IMR-90 (cell line): ENCODE measurements at regions not wholly inside any gene's neighbourhood (a gene's known extent, or its start where the extent isn't known, plus 50 kb on each side); places are given as distances from the start of the nearest gene placed in this dataset.

Experiments
- ATAC-seq: fragments of 200-7000 bp; cut with Tn5 transposase; 2 replicates; pipeline ENCODE4 v1.9.1; 2020; ENCODE audit warnings: low read depth, mild to moderate bottlenecking, moderate library complexity
- BruUV-seq: library from RNA; stranded (reverse); fragments of 400-500 nt; replicated peaks from 2 replicates; lab custom pipeline; 2021; lab: Mats Ljungman, UMichigan
- CTCF ChIA-PET: fragments of 300-600 bp; formaldehyde crosslinking; extraction: SDS; loops from one replicate; lab custom pipeline; 2021; ENCODE audit warnings: antibody characterized with exemption; lab: Yijun Ruan, JAX
- POLR2A ChIA-PET: fragments of 300-600 bp; sonication (Branson Sonifier 250); formaldehyde crosslinking; loops from one replicate; lab custom pipeline; 2022; ENCODE audit warnings: antibody characterized with exemption; ENCODE audit not compliant: unreplicated experiment; lab: Charles Lee
- DNase-seq: peaks from one replicate; pipeline ENCODE4 v3.0.0; 2013
- H2AFZ ChIP-seq: replicated peaks from 2 replicates; pipeline ENCODE3; 2013; ENCODE audit warnings: low read length, mild to moderate bottlenecking; ENCODE audit not compliant: poor library complexity
- H2AK5ac ChIP-seq: 2 replicates; pipeline ENCODE4 v1.6.1; 2013; ENCODE audit warnings: low read depth, low read length, inconsistent platforms
- H2AK9ac ChIP-seq: replicated peaks from 2 replicates; pipeline ENCODE3; 2013; ENCODE audit warnings: mild to moderate bottlenecking, low read depth, low read length, moderate library complexity; ENCODE audit not compliant: poor library complexity
- H2BK120ac ChIP-seq: 2 replicates; pipeline ENCODE4 v1.6.1; 2013; ENCODE audit warnings: low read depth, low read length, inconsistent platforms
- H2BK15ac ChIP-seq: 3 replicates; pipeline ENCODE4 v1.6.1; 2013; ENCODE audit warnings: low read depth, low read length, inconsistent platforms
- H2BK20ac ChIP-seq: 2 replicates; pipeline ENCODE4 v1.6.1; 2013; ENCODE audit warnings: low read depth, mild to moderate bottlenecking, inconsistent platforms, low read length, moderate library complexity
- H2BK5ac ChIP-seq: 2 replicates; pipeline ENCODE4 v1.6.1; 2013; ENCODE audit warnings: mild to moderate bottlenecking, low read depth, low read length, inconsistent platforms; ENCODE audit not compliant: poor library complexity, severe bottlenecking
- H3K14ac ChIP-seq: replicated peaks from 2 replicates; pipeline ENCODE4 v1.6.1; 2013; ENCODE audit warnings: low read depth, low read length, inconsistent platforms
- H3K18ac ChIP-seq: 2 replicates; pipeline ENCODE4 v1.6.1; 2013; ENCODE audit warnings: low read depth, low read length, control low read depth
- H3K23ac ChIP-seq: 2 replicates; pipeline ENCODE4 v1.6.1; 2013; ENCODE audit warnings: low read depth, low read length, inconsistent platforms
- H3K27ac ChIP-seq: 2 replicates; pipeline ENCODE4 v1.5.1; 2013; ENCODE audit warnings: mild to moderate bottlenecking, control low read depth, low read length; ENCODE audit not compliant: insufficient read depth
- H3K27me3 ChIP-seq: 2 replicates; pipeline ENCODE4 v1.6.1; 2013; ENCODE audit warnings: low read length; ENCODE audit not compliant: control insufficient read depth, insufficient read depth
- H3K36me3 ChIP-seq: 2 replicates; pipeline ENCODE4 v1.6.1; 2013; ENCODE audit warnings: low read length, mixed read lengths; ENCODE audit not compliant: control insufficient read depth, insufficient read depth
- H3K4ac ChIP-seq: 2 replicates; pipeline ENCODE4 v1.6.1; 2013; ENCODE audit warnings: low read depth, low read length, inconsistent platforms
- H3K4me1 ChIP-seq: 2 replicates; pipeline ENCODE4 v1.6.1; 2013; ENCODE audit warnings: low read length, mixed read lengths; ENCODE audit not compliant: control insufficient read depth, insufficient read depth
- H3K4me2 ChIP-seq: 2 replicates; pipeline ENCODE4 v1.6.1; 2013; ENCODE audit warnings: low read depth, mild to moderate bottlenecking, control low read depth, low read length, moderate library complexity
- H3K4me3 ChIP-seq: 2 replicates; pipeline ENCODE4 v1.5.1; 2013; ENCODE audit warnings: low read depth, mild to moderate bottlenecking, control low read depth, low read length, moderate library complexity; ENCODE audit not compliant: insufficient read depth
- H3K56ac ChIP-seq: 2 replicates; pipeline ENCODE4 v1.6.1; 2013; ENCODE audit warnings: low read length, inconsistent platforms; ENCODE audit not compliant: insufficient read depth; ENCODE audit errors: extremely low read depth
- H3K79me1 ChIP-seq, 2 experiments: 2 replicates each; pipeline ENCODE4 v1.6.1; 2013; ENCODE audit warnings: low read length in 2 of 2, inconsistent platforms in 1 of 2, low read depth in 1 of 2
- H3K9ac ChIP-seq: 2 replicates; pipeline ENCODE4 v1.6.1; 2013; ENCODE audit warnings: low read depth, low read length, control low read depth
- H3K9me1 ChIP-seq: 2 replicates; pipeline ENCODE4 v1.6.1; 2013; ENCODE audit warnings: low read length, inconsistent platforms; ENCODE audit not compliant: insufficient read depth
- H3K9me3 ChIP-seq: 2 replicates; pipeline ENCODE4 v1.6.1; 2013; ENCODE audit warnings: low read length; ENCODE audit not compliant: control insufficient read depth, insufficient read depth
- H4K20me1 ChIP-seq: 2 replicates; pipeline ENCODE4 v1.6.1; 2013; ENCODE audit warnings: low read length, inconsistent platforms; ENCODE audit not compliant: insufficient read depth
- H4K5ac ChIP-seq: 2 replicates; pipeline ENCODE4 v1.6.1; 2013; ENCODE audit warnings: mild to moderate bottlenecking, low read depth, low read length, control low read depth
- H4K8ac ChIP-seq, 2 experiments: 2 replicates each; pipeline ENCODE4 v1.6.1; 2013; ENCODE audit warnings: low read depth in 2 of 2, low read length in 2 of 2, control low read depth in 1 of 2, inconsistent platforms in 1 of 2
- H4K91ac ChIP-seq: 2 replicates; pipeline ENCODE4 v1.6.1; 2013; ENCODE audit warnings: low read depth, low read length, inconsistent platforms; ENCODE audit not compliant: insufficient read depth
- MAFK ChIP-seq: IDR thresholded peaks from 2 replicates; pipeline ENCODE4 v1.6.1; 2012; ENCODE audit warnings: low read depth, low read length, improper control_type of control experiment
- MXI1 ChIP-seq: IDR thresholded peaks from 2 replicates; pipeline ENCODE4 v1.6.1; 2012; ENCODE audit warnings: low read depth, mild to moderate bottlenecking, low read length, moderate library complexity, borderline replicate concordance
- NFE2L2 ChIP-seq: fragments of 150-350 bp; IDR thresholded peaks from 2 replicates; pipeline ENCODE4 v1.6.1; 2016; ENCODE audit warnings: low read depth, mild to moderate bottlenecking, low read length
- WGBS, 2 experiments: methylation state at CpG; one replicate each; pipeline versions ENCODE4 v1.1.5 to v1.1.7; 2013; ENCODE audit warnings: missing lambda C conversion rate in 2 of 2; ENCODE audit not compliant: insufficient read length in 1 of 2; ENCODE audit errors: extremely low coverage in 2 of 2; 5-methylcytosine and 5-hydroxymethylcytosine counted together
- dilution Hi-C: fragments of 300-500 bp; cut with HindIII; formaldehyde crosslinking; loops from one replicate; pipeline ENCODE4 v1.14.3; 2018; ENCODE audit warnings: low sequenced_read_pairs; ENCODE audit not compliant: unreplicated experiment
- in situ Hi-C: fragments of 300-500 bp; cut with MboI; formaldehyde crosslinking; loops from 3 replicates; pipeline ENCODE4 v1.14.3; 2019; ENCODE audit warnings: low sequenced_read_pairs, inconsistent platforms, mixed read lengths
- intact Hi-C: fragments of 100-400 bp; cut with micrococcal nuclease; formaldehyde crosslinking; loops from 2 replicates; pipeline ENCODE4 v1.10.0; 2022

DNA sequence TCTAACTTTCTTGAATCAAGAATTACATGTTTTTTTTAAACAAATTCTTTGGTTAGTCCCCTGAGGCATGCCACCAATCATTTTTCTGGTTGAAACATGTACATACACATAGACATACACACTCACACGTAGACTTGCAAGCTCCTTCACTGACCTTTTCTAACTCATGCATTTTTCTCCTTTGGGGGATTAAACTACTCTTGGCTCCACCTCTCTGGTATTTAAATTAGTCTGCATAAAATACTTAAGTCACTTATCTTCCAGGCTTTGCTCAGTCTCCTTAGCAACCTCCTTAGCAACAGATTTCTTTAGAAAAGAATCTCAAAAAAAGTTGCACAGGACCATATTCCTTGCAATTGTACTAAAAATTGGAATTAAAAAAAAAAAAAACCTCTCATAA lies 440.9 kb upstream of the LRRC7 start:
- H4K91ac ChIP-seq: no peak overlapping the region
- ATAC-seq: no peak
- H3K4ac ChIP-seq: no peak overlapping the region
- dilution Hi-C loops (no loop called here), in situ Hi-C loops (no loop called here), intact Hi-C loops (no loop called here)
- H3K9me3 ChIP-seq: peaks cover 2% of the 10 kb centered on the region; the same call in 1 of the 2 replicates
- ChIA-PET CTCF (no interaction called here), POLR2A (no interaction called here)
- no peaks in the 10 kb centered on the region for H3K36me3 ChIP-seq
- no peak overlapping the region for H3K4me3 ChIP-seq
- no peak for DNase-seq
- H3K9ac ChIP-seq: no peak overlapping the region
- no peak overlapping the region for H2BK120ac ChIP-seq
- H3K27me3 ChIP-seq: no peaks in the 10 kb centered on the region
- no TSS peak for BruUV-seq
- H3K14ac ChIP-seq: no peak overlapping the region
- H2BK20ac ChIP-seq: no peak overlapping the region
- H2AK5ac ChIP-seq: no peak overlapping the region
- no peak overlapping the region for H4K8ac ChIP-seq
- H3K9me1 ChIP-seq: no peaks in the 10 kb centered on the region
- no peak overlapping the region for H2BK15ac ChIP-seq
- no peak overlapping the region for H4K5ac ChIP-seq
- no CpG with 5 or more reads among the region's 1 CpG for WGBS, 2 experiments
- H3K56ac ChIP-seq: no peak overlapping the region
- H3K4me1 ChIP-seq: no peaks in the 10 kb centered on the region
- H2BK5ac ChIP-seq: no peak overlapping the region
- H2AFZ ChIP-seq: no peak overlapping the region
- no peaks in the 10 kb centered on the region for H3K79me1 ChIP-seq
- no peak overlapping the region for H3K27ac ChIP-seq
- no peaks in the 10 kb centered on the region for H4K20me1 ChIP-seq
- TF ChIP-seq MAFK: no peak
- TF ChIP-seq NFE2L2: no peak
- no peak for TF ChIP-seq MXI1
- H2AK9ac ChIP-seq: no peak overlapping the region
- H3K18ac ChIP-seq: no peak overlapping the region
- H3K23ac ChIP-seq: no peak overlapping the region
- no peak overlapping the region for H3K4me2 ChIP-seq
